ENCODE measurements at regions not wholly inside any gene's neighbourhood (a gene's known extent, or its start where the extent isn't known, plus 50 kb on each side); places are given as distances from the start of the nearest gene placed in this dataset.
A peak's percentile ranks its signal among the peaks of the same experiment; 100 is the strongest.

DNA sequence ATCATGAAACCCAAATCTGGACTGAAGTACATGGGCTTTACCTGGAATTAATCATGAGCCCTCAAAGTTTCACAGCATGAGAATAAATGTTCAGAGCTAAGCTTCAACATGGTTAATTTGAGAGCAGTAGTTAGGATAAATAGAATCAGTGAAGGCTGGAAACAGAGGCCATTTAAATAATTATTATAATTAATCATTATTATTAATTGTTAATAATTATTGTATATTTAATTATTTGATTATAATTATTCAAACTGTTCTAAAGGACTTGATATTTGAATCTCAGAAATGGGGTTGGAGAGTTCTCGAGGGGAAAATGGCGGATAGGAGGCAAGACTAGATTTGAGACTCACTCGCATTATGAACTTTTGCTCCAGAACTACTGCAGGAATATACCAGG, 119.6 kb upstream of the ITGA1 start:
- TF ChIP-seq, protein P1, sequence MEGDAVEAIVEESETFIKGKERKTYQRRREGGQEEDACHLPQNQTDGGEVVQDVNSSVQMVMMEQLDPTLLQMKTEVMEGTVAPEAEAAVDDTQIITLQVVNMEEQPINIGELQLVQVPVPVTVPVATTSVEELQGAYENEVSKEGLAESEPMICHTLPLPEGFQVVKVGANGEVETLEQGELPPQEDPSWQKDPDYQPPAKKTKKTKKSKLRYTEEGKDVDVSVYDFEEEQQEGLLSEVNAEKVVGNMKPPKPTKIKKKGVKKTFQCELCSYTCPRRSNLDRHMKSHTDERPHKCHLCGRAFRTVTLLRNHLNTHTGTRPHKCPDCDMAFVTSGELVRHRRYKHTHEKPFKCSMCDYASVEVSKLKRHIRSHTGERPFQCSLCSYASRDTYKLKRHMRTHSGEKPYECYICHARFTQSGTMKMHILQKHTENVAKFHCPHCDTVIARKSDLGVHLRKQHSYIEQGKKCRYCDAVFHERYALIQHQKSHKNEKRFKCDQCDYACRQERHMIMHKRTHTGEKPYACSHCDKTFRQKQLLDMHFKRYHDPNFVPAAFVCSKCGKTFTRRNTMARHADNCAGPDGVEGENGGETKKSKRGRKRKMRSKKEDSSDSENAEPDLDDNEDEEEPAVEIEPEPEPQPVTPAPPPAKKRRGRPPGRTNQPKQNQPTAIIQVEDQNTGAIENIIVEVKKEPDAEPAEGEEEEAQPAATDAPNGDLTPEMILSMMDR (IDR thresholded peaks at IDR 0.05; ENCODE audit: insufficient read depth, low read depth, low read length) = no peak
- TF ChIP-seq EZH2 (IDR thresholded peaks at IDR 0.05; ENCODE audit: insufficient read depth, low read length) = no peak
- Histone ChIP-seq H3K27me3 (ENCODE audit: insufficient read depth, low read length) (peaks cover 4% of the 10 kb centered on the region), H3K79me2 (ENCODE audit: insufficient read depth, low read length) (no peaks in the 10 kb centered on the region), H3K4me2 (ENCODE audit: low read length) (no peak overlapping the region), H3K9ac (ENCODE audit: low read length) (no peak overlapping the region), H3K4me1 (ENCODE audit: insufficient read depth, low read length) (no peaks in the 10 kb centered on the region), H3K4me3 (ENCODE audit: insufficient read depth, low read depth, low read length) (no peak overlapping the region), H4K20me1 (ENCODE audit: insufficient read depth, low read length) (no peaks in the 10 kb centered on the region), H3K9me3 (ENCODE audit: insufficient read depth, low read depth, low read length) (no peaks in the 10 kb centered on the region), H3K27ac (ENCODE audit: low read depth, low read length) (no peak overlapping the region), H2AFZ (ENCODE audit: low read depth, low read length) (no peak overlapping the region), H3K36me3 (ENCODE audit: insufficient read depth, low read length) (no peaks in the 10 kb centered on the region)
- Mint-ChIP-seq H3K27me3 (ENCODE audit: low read depth, unreplicated experiment) (no peaks in the 10 kb centered on the region), H3K4me1 (ENCODE audit: low read depth, unreplicated experiment) (no peaks in the 10 kb centered on the region), H3K27ac (ENCODE audit: unreplicated experiment) (no peak overlapping the region), H3K4me3 (ENCODE audit: unreplicated experiment) (no peak overlapping the region), H3K36me3 (ENCODE audit: low read depth, unreplicated experiment) (no peaks in the 10 kb centered on the region), H3K9me3 (ENCODE audit: unreplicated experiment) (no peaks in the 10 kb centered on the region)
- FAIRE-seq (no peak), DNase-seq (ENCODE audit: low read depth) (no peak)

DNA sequence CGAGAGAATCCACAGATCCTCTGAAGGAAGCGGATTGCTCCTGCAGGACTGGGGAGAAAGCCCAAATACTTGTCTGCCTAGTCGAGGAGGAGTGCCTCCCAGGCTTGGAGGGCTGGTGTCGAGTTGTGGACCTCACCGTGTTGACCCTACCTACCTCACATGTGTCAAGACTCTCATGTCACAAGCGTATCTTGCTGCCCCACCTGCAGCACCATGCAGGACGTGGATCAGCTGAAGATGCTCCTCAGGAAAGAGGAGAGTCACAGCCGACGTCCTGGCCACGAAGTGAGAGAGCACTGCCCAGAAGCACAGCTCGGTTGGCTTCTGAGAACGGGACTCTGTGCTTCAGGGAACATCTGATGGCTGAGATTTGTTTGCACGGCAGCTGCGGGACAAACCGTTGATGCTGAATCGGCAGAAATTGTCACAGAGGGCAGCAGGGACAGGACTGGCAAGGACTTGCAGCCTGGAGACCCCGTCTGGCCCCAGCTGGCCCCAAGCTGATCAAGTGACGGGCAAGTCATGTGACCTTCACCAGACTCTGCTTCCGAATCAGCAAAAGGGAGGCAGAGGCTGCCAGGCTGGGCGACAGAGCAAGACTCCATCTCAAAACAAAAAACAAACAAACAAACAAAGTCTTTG, 119.1 kb upstream of the ITGA1 start:
- Mint-ChIP-seq H3K9me3 (ENCODE audit: unreplicated experiment) (no peaks in the 10 kb centered on the region), H3K27ac (ENCODE audit: unreplicated experiment) (no peak overlapping the region), H3K4me3 (ENCODE audit: unreplicated experiment) (no peak overlapping the region), H3K27me3 (ENCODE audit: low read depth, unreplicated experiment) (no peaks in the 10 kb centered on the region), H3K36me3 (ENCODE audit: low read depth, unreplicated experiment) (no peaks in the 10 kb centered on the region), H3K4me1 (ENCODE audit: low read depth, unreplicated experiment) (no peaks in the 10 kb centered on the region)
- Histone ChIP-seq H3K36me3 (ENCODE audit: insufficient read depth, low read length) (no peaks in the 10 kb centered on the region), H3K27me3 (ENCODE audit: insufficient read depth, low read length) (peaks cover 4% of the 10 kb centered on the region), H3K27ac (ENCODE audit: low read depth, low read length) (no peak overlapping the region), H3K4me2 (ENCODE audit: low read length) (peak overlapping the region; percentile 17), H3K4me1 (ENCODE audit: insufficient read depth, low read length) (no peaks in the 10 kb centered on the region), H2AFZ (ENCODE audit: low read depth, low read length) (peak overlapping the region; percentile 37), H3K9ac (ENCODE audit: low read length) (no peak overlapping the region), H3K9me3 (ENCODE audit: insufficient read depth, low read depth, low read length) (no peaks in the 10 kb centered on the region), H4K20me1 (ENCODE audit: insufficient read depth, low read length) (no peaks in the 10 kb centered on the region), H3K79me2 (ENCODE audit: insufficient read depth, low read length) (no peaks in the 10 kb centered on the region), H3K4me3 (ENCODE audit: insufficient read depth, low read depth, low read length) (no peak overlapping the region)
- DNase-seq (ENCODE audit: low read depth) (no peak), FAIRE-seq (no peak)
- TF ChIP-seq, protein P1 (IDR thresholded peaks at IDR 0.05; ENCODE audit: insufficient read depth, low read depth, low read length) = no peak
- no peak for TF ChIP-seq EZH2 (IDR thresholded peaks at IDR 0.05; ENCODE audit: insufficient read depth, low read length)

DNA sequence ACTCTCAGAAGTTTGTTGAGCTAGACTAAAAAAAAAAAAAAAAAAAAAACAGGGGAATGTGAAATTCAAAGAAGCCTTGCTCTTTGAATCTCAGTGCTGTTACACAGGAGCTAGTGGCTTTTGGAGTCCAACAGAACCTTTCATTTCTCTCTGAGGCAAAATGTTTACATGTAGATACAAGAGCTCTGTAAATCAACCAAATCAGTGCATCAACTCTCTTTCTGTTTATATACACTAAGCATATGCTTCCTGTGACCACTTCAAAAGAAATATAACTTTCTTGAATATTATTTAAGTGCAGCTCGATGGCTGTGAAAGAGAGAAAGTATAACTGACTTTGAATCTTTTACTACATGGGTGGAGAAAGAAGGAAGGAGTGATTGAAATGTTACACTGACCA, 115.3 kb upstream of the ITGA1 start:
- no peaks in the 10 kb centered on the region for H3K36me3 Mint-ChIP-seq (ENCODE audit: low read depth, unreplicated experiment)
- no peak overlapping the region for H3K4me2 ChIP-seq (ENCODE audit: low read length)
- no peak for TF ChIP-seq EZH2 (IDR thresholded peaks at IDR 0.05; ENCODE audit: insufficient read depth, low read length)
- TF ChIP-seq, protein P1 (IDR thresholded peaks at IDR 0.05; ENCODE audit: insufficient read depth, low read depth, low read length) = no peak
- no peak for DNase-seq (ENCODE audit: low read depth)
- H3K4me3 Mint-ChIP-seq (ENCODE audit: unreplicated experiment) = no peak overlapping the region
- H3K27me3 ChIP-seq (ENCODE audit: insufficient read depth, low read length) = peaks cover 4% of the 10 kb centered on the region
- no peaks in the 10 kb centered on the region for H3K79me2 ChIP-seq (ENCODE audit: insufficient read depth, low read length)
- no peak overlapping the region for H3K27ac ChIP-seq (ENCODE audit: low read depth, low read length)
- peaks cover 18% of the 10 kb centered on the region for H3K4me1 Mint-ChIP-seq (ENCODE audit: low read depth, unreplicated experiment)
- H3K9me3 ChIP-seq (ENCODE audit: insufficient read depth, low read depth, low read length) = no peaks in the 10 kb centered on the region
- H4K20me1 ChIP-seq (ENCODE audit: insufficient read depth, low read length) = no peaks in the 10 kb centered on the region
- no peak overlapping the region for H3K9ac ChIP-seq (ENCODE audit: low read length)
- H3K27ac Mint-ChIP-seq (ENCODE audit: unreplicated experiment) = no peak overlapping the region
- no peaks in the 10 kb centered on the region for H3K27me3 Mint-ChIP-seq (ENCODE audit: low read depth, unreplicated experiment)
- no peak overlapping the region for H3K4me3 ChIP-seq (ENCODE audit: insufficient read depth, low read depth, low read length)
- no peaks in the 10 kb centered on the region for H3K4me1 ChIP-seq (ENCODE audit: insufficient read depth, low read length)
- no peaks in the 10 kb centered on the region for H3K9me3 Mint-ChIP-seq (ENCODE audit: unreplicated experiment)
- H3K36me3 ChIP-seq (ENCODE audit: insufficient read depth, low read length) = no peaks in the 10 kb centered on the region
- no peak for FAIRE-seq
- no peak overlapping the region for H2AFZ ChIP-seq (ENCODE audit: low read depth, low read length)
